Lung (tissue), 11 donors: ENCODE measurements at regions not wholly inside any gene's neighbourhood (a gene's known extent, or its start where the extent isn't known, plus 50 kb on each side); places are given as distances from the start of the nearest gene placed in this dataset.

Experiments
- ATAC-seq: fragments of 200-7000 bp; cut with Tn5 transposase; one replicate; pipeline ENCODE4 v1.9.1; 2020; ENCODE audit warnings: moderate number of reproducible peaks; ENCODE audit not compliant: insufficient read depth, low FRiP score
- DNase-seq, 3 donors: peaks; one replicate each; pipeline ENCODE4 v3.0.0-alpha.2; 2013 to 2017
- H3K27ac ChIP-seq, 2 donors: one replicate each; pipeline ENCODE4 v1.5.1; 2013; ENCODE audit warnings: mild to moderate bottlenecking in 2 of 2, moderate library complexity in 2 of 2, control low read depth in 1 of 2, inconsistent platforms in 1 of 2, low read depth in 1 of 2, low read length in 1 of 2
- H3K27me3 ChIP-seq, 3 donors: one replicate each; pipeline ENCODE4 v1.5.1; 2013; ENCODE audit warnings: low read length in 2 of 3; ENCODE audit not compliant: control insufficient read depth in 3 of 3, insufficient read depth in 3 of 3
- H3K36me3 ChIP-seq, 4 donors: one replicate each; pipeline ENCODE4 v1.5.1; 2013; ENCODE audit warnings: low read length in 4 of 4, mild to moderate bottlenecking in 1 of 4, moderate library complexity in 1 of 4; ENCODE audit not compliant: control insufficient read depth in 4 of 4, insufficient read depth in 4 of 4
- H3K4me1 ChIP-seq, 5 donors: one replicate each; pipeline ENCODE4 v1.5.1; 2013; ENCODE audit warnings: low read length in 5 of 5, mild to moderate bottlenecking in 2 of 5, moderate library complexity in 1 of 5; ENCODE audit not compliant: control insufficient read depth in 5 of 5, insufficient read depth in 5 of 5
- H3K4me3 ChIP-seq: one replicate; pipeline ENCODE4 v1.5.1; 2013; ENCODE audit warnings: mild to moderate bottlenecking, control low read depth, moderate library complexity
- H3K9ac ChIP-seq, 2 donors: one replicate each; pipeline ENCODE4 v1.5.1; 2013; ENCODE audit warnings: low read length in 2 of 2, control low read depth in 1 of 2; ENCODE audit not compliant: insufficient read depth in 1 of 2
- H3K9me3 ChIP-seq, 4 donors: one replicate each; pipeline ENCODE4 v1.5.1; 2013; ENCODE audit warnings: low read length in 3 of 4, mild to moderate bottlenecking in 1 of 4, moderate library complexity in 1 of 4; ENCODE audit not compliant: control insufficient read depth in 4 of 4, insufficient read depth in 3 of 4
- CTCF ChIP-seq: IDR thresholded peaks from 2 replicates; pipeline ENCODE4 v1.5.1; 2012; ENCODE audit warnings: mild to moderate bottlenecking; ENCODE audit errors: control extremely low read depth, extremely low read depth
- WGBS, 2 donors: extraction: QIAGEN DNeasy Blood & Tissue Kit; methylation state at CpG; one replicate each; pipeline ENCODE4 v1.1.7; 2013; 5-methylcytosine and 5-hydroxymethylcytosine counted together
- donor health status: control.
- donor health status: control.
- donor health status: Bipolar disorder and iron deficiency.
- donor health status: healthy.
- donor health status: DM: yes; HTN: yes; CAD: no.

DNA sequence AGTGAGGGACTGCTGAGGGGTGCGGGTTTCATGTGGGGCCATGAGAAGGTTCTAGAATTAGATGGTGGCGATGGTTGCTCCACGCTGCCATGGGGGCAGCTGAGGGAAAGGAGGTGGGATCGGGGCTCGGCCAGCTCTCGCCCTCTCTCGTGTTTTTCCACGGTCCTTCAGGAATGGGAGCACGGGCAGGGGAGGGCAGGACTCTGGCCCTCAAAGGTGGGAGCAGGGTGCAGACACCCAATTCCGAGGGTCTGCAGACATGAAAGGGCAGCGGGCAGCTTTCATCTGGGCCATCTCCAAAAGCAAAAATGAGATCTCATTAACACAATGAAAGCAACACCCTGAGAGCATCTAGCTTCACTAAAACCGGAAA lies 53.4 kb upstream of the SALL3 start:
- Histone ChIP-seq H3K27me3 (peaks cover 0 to 2% (median 0%) of the 10 kb centered on the region in 3 donors), H3K27ac (no peak overlapping the region), H3K4me1 (no peaks in the 10 kb centered on the region), H3K9ac (no peak overlapping the region), H3K36me3 (no peaks in the 10 kb centered on the region), H3K9me3 (peaks cover 0 to 9% (median 0%) of the 10 kb centered on the region in 4 donors), H3K4me3 (no peak overlapping the region)
- ATAC-seq (no peak), DNase-seq (no peak)
- no peak for TF ChIP-seq CTCF
- WGBS, 2 donors: 94 to 95% methylated on average over 12 of the region's 12 CpGs

DNA sequence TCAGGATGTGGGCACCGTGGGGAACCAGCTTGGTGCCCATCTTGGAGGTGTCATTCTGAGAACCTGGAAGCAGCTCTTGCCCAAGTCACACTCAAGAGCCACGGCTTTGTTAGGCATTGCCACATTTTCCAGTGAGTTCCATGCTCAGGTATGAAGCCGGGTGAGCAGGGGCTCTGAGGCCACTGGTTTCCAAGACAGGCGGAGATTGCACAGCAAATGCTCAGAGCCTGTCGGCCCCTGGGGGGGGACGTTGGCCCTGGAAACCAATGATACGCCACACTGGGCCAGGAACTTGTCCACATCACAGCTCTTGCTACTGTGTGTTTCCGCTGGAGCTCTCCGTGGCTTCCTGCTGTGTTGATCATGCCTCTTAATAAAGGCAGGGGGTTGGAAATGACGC lies 52.5 kb upstream of the SALL3 start:
- H3K36me3 ChIP-seq: no peaks in the 10 kb centered on the region
- peaks cover 0 to 9% (median 0%) of the 10 kb centered on the region in 4 donors for H3K9me3 ChIP-seq
- H3K4me1 ChIP-seq: no peaks in the 10 kb centered on the region
- DNase-seq (no peak), ATAC-seq (no peak)
- TF ChIP-seq CTCF: no peak
- H3K27ac ChIP-seq: no peak overlapping the region
- H3K9ac ChIP-seq: no peak overlapping the region
- peaks cover 0 to 6% (median 0%) of the 10 kb centered on the region in 3 donors for H3K27me3 ChIP-seq
- WGBS, 2 donors: 65 to 71% methylated on average over 10 of the region's 10 CpGs
- H3K4me3 ChIP-seq: no peak overlapping the region

GRCh38 chr18:78927616-78928015 lies 52.0 kb upstream of the SALL3 start:
- no peak for DNase-seq
- Histone ChIP-seq H3K4me1 (no peaks in the 10 kb centered on the region), H3K9ac (no peak overlapping the region)

More at GRCh38 chr18:78927616-78928015, 52.0 kb upstream of the SALL3 start:
- no peak overlapping the region for H3K27ac ChIP-seq
- no peak overlapping the region for H3K4me3 ChIP-seq
- H3K9me3 ChIP-seq: peaks cover 0 to 9% (median 0%) of the 10 kb centered on the region in 4 donors
- WGBS, 2 donors: 90 to 92% methylated on average over 11 of the region's 11 CpGs
- TF ChIP-seq CTCF: no peak
- ATAC-seq: no peak
- H3K36me3 ChIP-seq: no peaks in the 10 kb centered on the region
- H3K27me3 ChIP-seq: peaks cover 0 to 6% (median 0%) of the 10 kb centered on the region in 3 donors
